ENCODE measurements at regions not wholly inside any gene's neighbourhood (a gene's known extent, or its start where the extent isn't known, plus 50 kb on each side); places are given as distances from the start of the nearest gene placed in this dataset.
A peak's percentile ranks its signal among the peaks of the same experiment; 100 is the strongest.

DNA sequence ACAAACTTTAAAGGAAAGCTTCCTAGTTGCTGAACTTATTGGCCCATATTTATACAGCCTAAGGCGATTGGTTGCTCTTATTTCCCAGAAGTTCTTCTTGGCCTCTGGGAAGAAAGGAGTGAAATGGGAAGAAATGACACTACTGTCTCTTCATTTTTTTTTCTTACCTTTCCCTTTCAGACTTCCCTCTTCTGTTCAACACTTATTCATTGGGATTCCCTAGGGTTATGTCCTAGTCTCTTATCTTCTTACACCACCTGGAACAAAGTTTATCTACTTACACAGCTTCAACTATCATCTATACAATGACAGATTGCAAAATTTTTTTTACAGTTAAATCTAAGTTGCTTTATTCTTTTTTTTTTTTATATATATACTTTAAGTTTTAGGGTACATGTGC lies 68.0 kb downstream of the SNX12 start:
- Mint-ChIP-seq H3K4me1 (ENCODE audit: low read depth) (peaks cover 5% of the 10 kb centered on the region), H3K9me3 (no peaks in the 10 kb centered on the region), H3K4me3 (no peak overlapping the region), H3K27me3 (no peaks in the 10 kb centered on the region), H3K27ac (no peak overlapping the region), H3K36me3 (no peaks in the 10 kb centered on the region)
- POLR2A ChIA-PET: no interaction called here
- no peak for DNase-seq
- CTCF ChIA-PET: interaction anchor here (0.5 kb wide), 1 partner anchor 130 kb away, joined by 3 read pairs; no protein-coding TSS in a partner anchor
- intact Hi-C loops (cut with micrococcal nuclease): no loop called here

- POLR2A ChIA-PET: no interaction called here
- Mint-ChIP-seq H3K9me3 (no peaks in the 10 kb centered on the region), H3K27ac (no peak overlapping the region), H3K4me1 (ENCODE audit: low read depth) (peaks cover 5% of the 10 kb centered on the region), H3K36me3 (no peaks in the 10 kb centered on the region), H3K27me3 (no peaks in the 10 kb centered on the region), H3K4me3 (no peak overlapping the region)
- intact Hi-C loops (cut with micrococcal nuclease): no loop called here
- DNase-seq: peak; percentile 22
- CTCF ChIA-PET: interaction anchor here (0.7 to 1.5 kb wide), 2 partner anchors 132 to 182 kb away, joined by 3 read pairs; no protein-coding TSS in a partner anchor
Observed at GRCh38 chrX:70998411-70999027, 67.6 kb upstream of the SLC7A3 start.

DNA sequence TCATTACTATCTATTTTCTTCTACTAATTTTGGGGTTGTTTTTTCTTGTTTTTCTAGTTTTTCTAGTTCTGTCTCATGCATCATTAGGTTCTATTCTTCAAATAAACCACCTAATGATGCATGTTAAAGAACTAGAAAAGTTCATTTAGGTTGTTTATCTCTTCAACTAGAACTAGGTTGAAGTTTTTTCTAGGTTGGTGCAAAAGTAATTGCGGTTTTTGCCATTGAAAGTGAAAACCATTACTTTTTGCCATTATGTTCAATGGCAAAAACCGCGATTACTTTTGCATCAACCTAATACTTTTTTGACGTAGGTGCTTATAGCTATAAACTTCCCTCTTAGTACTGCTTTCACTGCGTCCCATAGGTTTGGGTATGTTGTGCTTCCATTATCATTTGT lies 64.4 kb upstream of the SLC7A3 start:
- ChIA-PET CTCF (no interaction called here), POLR2A (no interaction called here)
- H3K4me1 Mint-ChIP-seq (ENCODE audit: low read depth): peaks cover 5% of the 10 kb centered on the region
- H3K36me3 Mint-ChIP-seq: no peaks in the 10 kb centered on the region
- no peak overlapping the region for H3K4me3 Mint-ChIP-seq
- no peaks in the 10 kb centered on the region for H3K27me3 Mint-ChIP-seq
- DNase-seq: no peak
- intact Hi-C loops (cut with micrococcal nuclease): no loop called here
- H3K27ac Mint-ChIP-seq: no peak overlapping the region
- no peaks in the 10 kb centered on the region for H3K9me3 Mint-ChIP-seq

DNA sequence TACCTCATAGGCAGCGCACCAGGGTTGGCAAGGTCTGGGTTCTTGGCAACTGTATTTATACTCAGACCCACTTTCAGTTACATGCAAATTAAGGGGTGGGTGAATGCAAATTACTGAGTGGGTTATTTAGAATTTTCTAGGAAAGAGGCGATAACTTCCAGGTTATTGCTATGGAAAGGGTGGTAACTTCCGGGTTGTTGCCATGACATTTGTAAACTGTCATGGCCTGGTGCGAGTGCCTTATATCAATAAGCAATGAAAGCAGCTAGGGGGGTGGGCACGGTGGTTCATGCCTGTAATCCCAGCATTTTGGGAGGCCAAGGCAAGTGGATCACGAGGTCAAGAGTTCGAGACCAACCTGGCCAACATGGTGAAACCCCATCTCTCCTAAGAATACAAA lies 57.5 kb upstream of the SLC7A3 start:
- Mint-ChIP-seq H3K36me3 (no peaks in the 10 kb centered on the region), H3K27ac (no peak overlapping the region), H3K9me3 (no peaks in the 10 kb centered on the region), H3K4me3 (no peak overlapping the region), H3K27me3 (no peaks in the 10 kb centered on the region), H3K4me1 (ENCODE audit: low read depth) (no peaks in the 10 kb centered on the region)
- POLR2A ChIA-PET: no interaction called here
- intact Hi-C loops (cut with micrococcal nuclease): no loop called here
- CTCF ChIA-PET: no interaction called here
- DNase-seq: no peak

All from activated CD4-positive, alpha-beta memory T cell treated with anti-CD3 and anti-CD28 coated beads for 36 hours (primary cell).